Stimulated activated CD8-positive, alpha-beta memory T cell treated with anti-CD3 and anti-CD28 coated beads, Interleukin-2, amount 100 ng/mL, for 1 hour (primary cell): ENCODE measurements at regions not wholly inside any gene's neighbourhood (a gene's known extent, or its start where the extent isn't known, plus 50 kb on each side); places are given as distances from the start of the nearest gene placed in this dataset.
"Not testable (repeated sequence)": the region's sequence is repeated elsewhere in the genome, so short reads cannot be mapped to it uniquely, and the experiment has no call there.

Experiments
- DNase-seq, 2 donors: peaks; one replicate each; pipeline ENCODE4 v3.0.0-alpha.2; 2020; ENCODE audit warnings: low read depth in 2 of 2

GRCh38 chr22:44650806-44651205, 51.2 kb upstream of the PRR5 start:
- DNase-seq = no peak

GRCh38 chr22:44648821-44649565, 53.0 kb upstream of the PRR5 start:
- no peak for DNase-seq

GRCh38 chr22:44648085-44648820, 53.8 kb upstream of the PRR5 start:
- no peak for DNase-seq

- no peak for DNase-seq
Observed at GRCh38 chr22:44647141-44647540, 54.9 kb upstream of the PRR5 start.

- no peak for DNase-seq
Observed at GRCh38 chr22:44646668-44647067, 55.3 kb upstream of the PRR5 start.

- no peak for DNase-seq
Observed at GRCh38 chr22:44646141-44646540, 55.9 kb upstream of the PRR5 start.

GRCh38 chr22:44645531-44645930, 56.5 kb upstream of the PRR5 start:
- DNase-seq = no peak

- no peak for DNase-seq
Observed at GRCh38 chr22:44645083-44645482, 56.9 kb upstream of the PRR5 start.

GRCh38 chr22:44643526-44644101, 58.4 kb upstream of the PRR5 start:
- DNase-seq = not testable (repeated sequence)

- DNase-seq = no peak
Observed at GRCh38 chr22:44642096-44642644, 59.8 kb upstream of the PRR5 start.

GRCh38 chr22:44640618-44641155, 61.3 kb upstream of the PRR5 start:
- DNase-seq = no peak

- DNase-seq = no peak
Observed at GRCh38 chr22:44639891-44640617, 62.0 kb upstream of the PRR5 start.

- no peak for DNase-seq
Observed at GRCh38 chr22:44638971-44639760, 62.8 kb upstream of the PRR5 start.

GRCh38 chr22:44636502-44637206, 65.3 kb upstream of the PRR5 start:
- not testable (repeated sequence) for DNase-seq

GRCh38 chr22:44635567-44635966, 66.4 kb upstream of the PRR5 start:
- not testable (repeated sequence) for DNase-seq

GRCh38 chr22:44634426-44635321, 67.3 kb upstream of the PRR5 start:
- DNase-seq = no peak

- DNase-seq = no peak
Observed at GRCh38 chr22:44633647-44634046, 68.4 kb upstream of the PRR5 start.

GRCh38 chr22:44632541-44633396, 69.2 kb upstream of the PRR5 start:
- DNase-seq = no peak
